ENCODE measurements at regions not wholly inside any gene's neighbourhood (a gene's known extent, or its start where the extent isn't known, plus 50 kb on each side); places are given as distances from the start of the nearest gene placed in this dataset.

- no peak overlapping the region for H3K4me3 Mint-ChIP-seq
- H3K27ac Mint-ChIP-seq: no peak overlapping the region
- H3K9me3 Mint-ChIP-seq: no peaks in the 10 kb centered on the region
- no peak for DNase-seq (ENCODE audit: low spot score)
- H3K36me3 Mint-ChIP-seq (ENCODE audit: low read depth): no peaks in the 10 kb centered on the region
- H3K27me3 Mint-ChIP-seq (ENCODE audit: low read depth): no peaks in the 10 kb centered on the region
- H3K4me1 Mint-ChIP-seq (ENCODE audit: low read depth): no peaks in the 10 kb centered on the region
These were observed 311.1 kb downstream of the PRDM2 start for GRCh38 chr1:14011132-14011531.

DNA sequence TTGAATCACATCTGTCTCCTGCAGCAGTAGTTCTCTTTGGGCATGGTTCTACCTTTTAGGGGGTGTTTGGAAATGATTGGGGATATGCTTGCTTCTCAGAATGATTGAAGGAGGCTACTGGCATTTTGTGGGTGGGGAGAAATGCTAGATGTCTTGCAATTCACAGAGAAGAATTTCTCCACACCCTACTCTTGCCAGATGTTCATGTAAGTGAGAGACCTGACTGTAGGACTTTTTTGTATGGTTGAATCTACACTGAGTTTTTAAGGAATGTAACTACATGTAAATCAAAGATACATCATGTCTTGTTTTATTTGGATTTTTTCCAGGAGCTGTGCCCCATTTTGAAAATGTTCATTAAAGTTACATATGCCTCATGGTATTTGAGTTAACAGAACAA is 311.9 kb downstream of the PRDM2 start:
- no peak overlapping the region for H3K4me3 Mint-ChIP-seq
- H3K9me3 Mint-ChIP-seq: no peaks in the 10 kb centered on the region
- H3K36me3 Mint-ChIP-seq (ENCODE audit: low read depth): no peaks in the 10 kb centered on the region
- no peak overlapping the region for H3K27ac Mint-ChIP-seq
- no peaks in the 10 kb centered on the region for H3K4me1 Mint-ChIP-seq (ENCODE audit: low read depth)
- H3K27me3 Mint-ChIP-seq (ENCODE audit: low read depth): no peaks in the 10 kb centered on the region
- no peak for DNase-seq (ENCODE audit: low spot score)

DNA sequence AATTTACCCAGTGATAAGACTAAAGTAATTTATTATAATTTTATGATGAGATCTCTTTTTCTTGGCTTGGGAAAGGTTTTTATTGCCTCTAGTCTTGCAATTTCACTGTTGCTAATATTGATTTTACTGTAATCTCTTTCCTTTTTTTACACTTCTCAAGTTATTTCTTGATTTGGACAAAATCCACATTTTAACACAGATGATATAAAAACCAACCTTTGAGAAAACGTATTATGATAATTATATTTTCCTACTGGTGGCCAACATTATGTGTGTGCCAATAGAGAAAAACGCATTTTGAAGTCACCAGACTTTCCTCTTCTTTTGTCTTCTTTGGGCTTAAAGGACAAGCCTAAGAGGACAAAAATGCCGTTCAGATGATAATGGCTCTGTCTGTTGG is 314.9 kb downstream of the PRDM2 start:
- no peaks in the 10 kb centered on the region for H3K9me3 Mint-ChIP-seq
- no peaks in the 10 kb centered on the region for H3K27me3 Mint-ChIP-seq (ENCODE audit: low read depth)
- no peaks in the 10 kb centered on the region for H3K36me3 Mint-ChIP-seq (ENCODE audit: low read depth)
- no peak overlapping the region for H3K4me3 Mint-ChIP-seq
- no peak for DNase-seq (ENCODE audit: low spot score)
- no peak overlapping the region for H3K27ac Mint-ChIP-seq
- no peaks in the 10 kb centered on the region for H3K4me1 Mint-ChIP-seq (ENCODE audit: low read depth)

DNA sequence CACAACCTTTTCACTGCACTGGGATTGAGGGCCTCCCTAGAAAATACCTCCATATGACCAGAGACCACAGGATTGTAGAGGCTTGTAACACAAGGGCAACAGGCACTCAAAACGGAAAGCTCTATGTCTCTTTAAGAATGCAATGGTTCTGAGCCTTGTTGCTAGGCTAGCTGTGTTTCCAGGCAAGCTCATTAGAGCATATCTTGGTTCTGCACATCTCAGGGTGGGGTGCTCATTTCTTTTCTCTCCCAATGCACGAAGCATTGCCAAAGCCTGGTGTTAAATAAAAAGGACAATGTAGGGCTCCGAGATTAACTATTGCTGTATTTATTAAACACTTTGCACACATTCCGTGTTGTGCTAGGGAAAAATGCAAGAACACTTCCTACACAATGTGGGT is 315.9 kb downstream of the PRDM2 start:
- no peaks in the 10 kb centered on the region for H3K36me3 Mint-ChIP-seq (ENCODE audit: low read depth)
- DNase-seq (ENCODE audit: low spot score): no peak
- H3K27ac Mint-ChIP-seq: no peak overlapping the region
- no peaks in the 10 kb centered on the region for H3K9me3 Mint-ChIP-seq
- no peak overlapping the region for H3K4me3 Mint-ChIP-seq
- no peaks in the 10 kb centered on the region for H3K27me3 Mint-ChIP-seq (ENCODE audit: low read depth)
- H3K4me1 Mint-ChIP-seq (ENCODE audit: low read depth): no peaks in the 10 kb centered on the region

- Mint-ChIP-seq H3K27ac (no peak overlapping the region), H3K9me3 (no peaks in the 10 kb centered on the region), H3K4me3 (no peak overlapping the region), H3K27me3 (ENCODE audit: low read depth) (no peaks in the 10 kb centered on the region), H3K36me3 (ENCODE audit: low read depth) (no peaks in the 10 kb centered on the region), H3K4me1 (ENCODE audit: low read depth) (no peaks in the 10 kb centered on the region)
- no peak for DNase-seq (ENCODE audit: low spot score)
These were observed 317.6 kb downstream of the PRDM2 start for GRCh38 chr1:14017531-14017961.

- H3K27me3 Mint-ChIP-seq (ENCODE audit: low read depth): no peaks in the 10 kb centered on the region
- no peak overlapping the region for H3K4me3 Mint-ChIP-seq
These were observed 319.5 kb downstream of the PRDM2 start for GRCh38 chr1:14019461-14019860.

GRCh38 chr1:14020006-14020405 is 320.0 kb downstream of the PRDM2 start:
- Mint-ChIP-seq H3K36me3 (ENCODE audit: low read depth) (no peaks in the 10 kb centered on the region), H3K9me3 (no peaks in the 10 kb centered on the region), H3K27ac (no peak overlapping the region), H3K4me1 (ENCODE audit: low read depth) (no peaks in the 10 kb centered on the region), H3K27me3 (ENCODE audit: low read depth) (no peaks in the 10 kb centered on the region), H3K4me3 (no peak overlapping the region)
- no peak for DNase-seq (ENCODE audit: low spot score)

More at GRCh38 chr1:14019461-14019860, 319.5 kb downstream of the PRDM2 start:
- no peak for DNase-seq (ENCODE audit: low spot score)
- no peaks in the 10 kb centered on the region for H3K9me3 Mint-ChIP-seq
- H3K27ac Mint-ChIP-seq: no peak overlapping the region
- H3K4me1 Mint-ChIP-seq (ENCODE audit: low read depth): no peaks in the 10 kb centered on the region
- no peaks in the 10 kb centered on the region for H3K36me3 Mint-ChIP-seq (ENCODE audit: low read depth)

DNA sequence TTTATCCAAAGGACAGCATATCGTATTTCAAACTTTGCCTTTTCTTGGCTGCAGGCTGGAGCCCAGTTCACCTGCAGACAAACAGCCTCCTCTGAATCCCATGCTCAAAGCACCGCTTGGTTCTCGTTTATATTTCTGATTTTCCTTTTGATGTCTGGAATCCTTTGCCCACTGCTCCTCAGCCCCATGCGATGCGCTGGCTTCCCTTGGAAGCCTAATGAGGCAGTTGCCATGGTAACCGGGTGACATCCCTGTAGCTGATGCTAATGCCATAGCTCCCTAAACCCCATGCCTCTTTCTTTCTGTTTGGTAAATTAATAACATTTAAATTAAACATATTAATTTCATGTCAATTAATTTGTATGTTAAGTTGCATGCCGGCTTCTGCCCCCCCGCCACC is 327.1 kb downstream of the PRDM2 start:
- DNase-seq (ENCODE audit: low spot score): no peak
- H3K4me1 Mint-ChIP-seq (ENCODE audit: low read depth): no peaks in the 10 kb centered on the region
- no peak overlapping the region for H3K4me3 Mint-ChIP-seq
- no peaks in the 10 kb centered on the region for H3K36me3 Mint-ChIP-seq (ENCODE audit: low read depth)
- H3K27ac Mint-ChIP-seq: no peak overlapping the region
- no peaks in the 10 kb centered on the region for H3K27me3 Mint-ChIP-seq (ENCODE audit: low read depth)
- H3K9me3 Mint-ChIP-seq: no peaks in the 10 kb centered on the region

DNA sequence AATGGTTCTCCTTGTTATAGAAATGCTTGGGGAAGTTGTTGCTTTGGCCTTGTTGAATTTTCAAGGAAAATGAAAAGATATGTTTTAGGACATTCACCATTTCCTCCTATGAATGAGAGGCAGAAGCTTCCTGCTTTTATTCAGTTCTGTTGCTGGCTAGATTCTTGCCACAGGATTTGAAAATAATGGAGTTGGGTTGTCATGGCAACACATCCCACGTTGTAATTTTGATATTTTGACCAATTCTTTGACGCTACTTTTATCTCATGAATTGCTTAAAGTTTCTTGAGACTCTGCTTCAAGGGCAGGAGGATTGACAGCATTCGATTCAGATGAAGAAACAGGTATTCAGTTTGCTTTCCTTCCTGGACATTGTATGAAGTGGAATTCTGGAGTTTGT is 331.5 kb downstream of the PRDM2 start:
- Mint-ChIP-seq H3K36me3 (ENCODE audit: low read depth) (no peaks in the 10 kb centered on the region), H3K9me3 (no peaks in the 10 kb centered on the region), H3K4me3 (no peak overlapping the region), H3K27me3 (ENCODE audit: low read depth) (no peaks in the 10 kb centered on the region), H3K4me1 (ENCODE audit: low read depth) (no peaks in the 10 kb centered on the region), H3K27ac (no peak overlapping the region)
- no peak for DNase-seq (ENCODE audit: low spot score)

DNA sequence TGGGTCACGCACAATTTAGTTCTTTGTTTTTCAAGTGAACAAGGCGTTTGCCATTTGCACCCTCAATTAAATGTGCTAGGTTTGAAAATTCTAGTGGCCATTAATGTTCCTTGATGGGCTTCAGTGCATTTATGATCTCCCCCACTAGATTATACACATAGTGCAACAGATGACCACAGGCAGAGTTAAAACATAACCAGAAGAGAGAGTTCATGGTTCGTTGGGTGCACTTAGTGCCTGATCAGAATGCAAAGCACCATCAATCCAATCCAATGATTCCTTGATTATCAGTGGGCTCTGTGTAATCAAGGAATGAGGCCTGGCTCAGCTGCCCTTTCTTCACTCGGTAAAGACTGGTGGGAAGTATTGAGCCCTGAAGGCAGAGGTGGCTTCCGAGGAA is 334.5 kb downstream of the PRDM2 start:
- no peaks in the 10 kb centered on the region for H3K36me3 Mint-ChIP-seq (ENCODE audit: low read depth)
- no peak overlapping the region for H3K27ac Mint-ChIP-seq
- no peak for DNase-seq (ENCODE audit: low spot score)
- H3K4me1 Mint-ChIP-seq (ENCODE audit: low read depth): no peaks in the 10 kb centered on the region
- no peak overlapping the region for H3K4me3 Mint-ChIP-seq
- H3K9me3 Mint-ChIP-seq: peaks cover under 1% of the 10 kb centered on the region
- no peaks in the 10 kb centered on the region for H3K27me3 Mint-ChIP-seq (ENCODE audit: low read depth)

- no peaks in the 10 kb centered on the region for H3K36me3 Mint-ChIP-seq (ENCODE audit: low read depth)
- no peaks in the 10 kb centered on the region for H3K27me3 Mint-ChIP-seq (ENCODE audit: low read depth)
- H3K4me3 Mint-ChIP-seq: no peak overlapping the region
- no peak overlapping the region for H3K27ac Mint-ChIP-seq
- H3K9me3 Mint-ChIP-seq: peaks cover 19% of the 10 kb centered on the region
- H3K4me1 Mint-ChIP-seq (ENCODE audit: low read depth): no peaks in the 10 kb centered on the region
- no peak for DNase-seq (ENCODE audit: low spot score)
These were observed 337.3 kb downstream of the PRDM2 start for GRCh38 chr1:14037101-14037847.

DNA sequence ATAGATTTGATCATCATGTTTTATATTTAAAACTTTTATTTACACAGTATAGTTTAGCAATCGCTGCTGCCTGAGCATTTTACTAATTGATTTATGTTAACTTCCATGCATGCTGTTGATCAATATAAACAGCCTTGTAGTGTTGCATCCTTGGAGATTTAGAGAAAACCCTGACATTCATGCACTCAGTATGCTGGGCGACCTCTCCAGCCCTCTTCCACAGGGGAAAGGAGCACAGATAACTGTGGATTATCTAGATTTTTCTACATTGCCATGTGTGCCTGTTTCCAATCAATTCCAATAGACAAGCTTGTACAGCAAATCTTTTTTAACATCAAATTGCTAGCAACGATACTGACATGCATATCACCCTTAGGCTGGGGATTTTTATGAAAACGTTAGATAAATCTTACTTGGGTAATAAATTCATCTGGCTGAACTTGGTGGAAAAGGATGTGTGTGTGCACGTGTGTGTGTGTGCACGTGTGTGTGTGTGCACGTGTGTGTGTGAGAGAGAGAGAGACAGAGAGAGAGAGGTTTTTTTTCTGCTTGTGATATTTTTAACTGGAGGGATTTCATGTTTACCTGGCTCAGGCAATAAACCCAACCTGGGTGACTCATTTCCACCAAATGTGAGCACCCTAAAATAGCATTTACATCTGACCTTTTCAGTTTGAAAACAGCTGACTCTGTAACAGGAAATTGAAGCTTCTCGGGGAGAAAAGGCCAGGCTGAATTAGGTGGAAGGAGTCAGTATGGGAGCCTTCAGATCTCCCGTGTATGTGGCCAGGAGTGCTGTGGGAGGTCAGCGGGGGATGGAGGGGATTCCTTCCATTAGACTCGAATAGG is 339.8 kb downstream of the PRDM2 start:
- no peak for DNase-seq (ENCODE audit: low spot score)
- H3K9me3 Mint-ChIP-seq: peaks cover 25% of the 10 kb centered on the region
- no peak overlapping the region for H3K27ac Mint-ChIP-seq
- no peaks in the 10 kb centered on the region for H3K4me1 Mint-ChIP-seq (ENCODE audit: low read depth)
- H3K27me3 Mint-ChIP-seq (ENCODE audit: low read depth): no peaks in the 10 kb centered on the region
- no peak overlapping the region for H3K4me3 Mint-ChIP-seq
- H3K36me3 Mint-ChIP-seq (ENCODE audit: low read depth): no peaks in the 10 kb centered on the region

DNA sequence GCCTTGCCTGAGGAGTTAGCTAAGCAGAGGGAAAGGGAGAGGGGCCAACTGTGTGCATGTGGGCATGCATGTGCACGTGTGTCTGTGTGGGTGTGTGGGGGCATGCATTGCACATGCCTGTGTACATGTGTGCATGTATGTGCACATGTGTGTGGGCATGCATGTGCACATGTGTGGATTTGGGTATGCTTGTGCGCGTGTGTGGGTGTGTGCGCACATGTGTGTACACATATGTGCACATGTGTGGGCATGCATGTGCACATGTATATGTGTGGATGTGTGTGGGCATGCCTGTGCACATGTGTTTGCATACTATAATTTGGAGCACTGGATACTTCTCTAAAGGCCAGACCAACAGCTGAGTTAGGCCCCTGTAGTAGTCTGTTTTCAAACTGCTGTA is 350.0 kb downstream of the PRDM2 start:
- H3K36me3 Mint-ChIP-seq (ENCODE audit: low read depth): no peaks in the 10 kb centered on the region
- H3K27ac Mint-ChIP-seq: no peak overlapping the region
- no peaks in the 10 kb centered on the region for H3K27me3 Mint-ChIP-seq (ENCODE audit: low read depth)
- DNase-seq (ENCODE audit: low spot score): no peak
- H3K4me1 Mint-ChIP-seq (ENCODE audit: low read depth): no peaks in the 10 kb centered on the region
- H3K4me3 Mint-ChIP-seq: no peak overlapping the region
- no peaks in the 10 kb centered on the region for H3K9me3 Mint-ChIP-seq

GRCh38 chr1:14055442-14056223 is 355.6 kb downstream of the PRDM2 start:
- no peaks in the 10 kb centered on the region for H3K27me3 Mint-ChIP-seq (ENCODE audit: low read depth)
- H3K9me3 Mint-ChIP-seq: no peaks in the 10 kb centered on the region
- no peak overlapping the region for H3K27ac Mint-ChIP-seq
- H3K4me3 Mint-ChIP-seq: no peak overlapping the region
- no peaks in the 10 kb centered on the region for H3K4me1 Mint-ChIP-seq (ENCODE audit: low read depth)
- DNase-seq (ENCODE audit: low spot score): no peak
- H3K36me3 Mint-ChIP-seq (ENCODE audit: low read depth): no peaks in the 10 kb centered on the region
